ENCODE measurements at regions not wholly inside any gene's neighbourhood (a gene's known extent, or its start where the extent isn't known, plus 50 kb on each side); places are given as distances from the start of the nearest gene placed in this dataset.

GRCh38 chr18:53991202-53991601 lies 233.3 kb downstream of the MBD2 start:
- TF ChIP-seq CTCF (IDR thresholded peaks at IDR 0.05; ENCODE audit: insufficient read depth, low read length, poor library complexity, severe bottlenecking) (no peak), EZH2phosphoT487 (conservative IDR thresholded peaks at IDR 0.05; ENCODE audit: low read length) (no peak)

All from SU-DHL-6 (cell line).